K562 (cell line): ENCODE measurements at regions not wholly inside any gene's neighbourhood (a gene's known extent, or its start where the extent isn't known, plus 50 kb on each side); places are given as distances from the start of the nearest gene placed in this dataset.

Experiments
- ATAC-seq: fragments of 200-7000 bp; cut with Tn5 transposase; 3 replicates; pipeline ENCODE4 v1.9.1; 2020; ENCODE audit warnings: moderate library complexity
- BruUV-seq: library from RNA; stranded (reverse); fragments of 400-500 nt; replicated peaks from 2 replicates; lab custom pipeline; 2021; lab: Mats Ljungman, UMichigan
- CTCF ChIA-PET: fragments of 300-600 bp; formaldehyde crosslinking; extraction: SDS; loops from one replicate; lab custom pipeline; 2021; ENCODE audit warnings: low intra/inter-chr PET ratio; lab: Yijun Ruan, JAX
- POLR2A ChIA-PET: fragments of 300-600, 350-650 bp; sonication (Branson Sonifier 250); formaldehyde crosslinking; extraction: SDS; loops from one replicate; lab custom pipeline; 2021; ENCODE audit warnings: antibody characterized with exemption, inconsistent platforms; lab: Yijun Ruan, JAX
- DNase-seq, 4 experiments: peaks; one replicate each; pipeline versions ENCODE4 v3.0.0 to v3.0.0-alpha.2; 2011 to 2018; ENCODE audit warnings: low spot score in 3 of 4, mixed read lengths in 3 of 4; ENCODE audit errors: extremely low read depth in 1 of 4
- FAIRE-seq: peaks from 2 replicates; lab custom pipeline; 2011; peaks lifted over from hg19 to GRCh38; lab: Jason Lieb, UNC
- H2AFZ ChIP-seq: 2 replicates; pipeline ENCODE4 v1.6.0; 2011; ENCODE audit warnings: low read depth, low read length, control low read depth, inconsistent platforms
- H3K27ac ChIP-seq: fragments of 200-600 bp; 3 replicates; pipeline ENCODE4 v1.8.0; 2011; ENCODE audit warnings: low read depth, mild to moderate bottlenecking, control low read depth, inconsistent platforms, low read length, moderate library complexity, mixed read lengths; ENCODE audit errors: extremely low read depth
- H3K27me3 ChIP-seq, 2 experiments: fragments of 300-600 bp in 1 of 2; 2 replicates in 1 of 2; 3 replicates in 1 of 2; pipeline versions ENCODE4 v1.6.0 to v1.8.0; 2011; ENCODE audit warnings: inconsistent platforms in 2 of 2, low read length in 2 of 2, mild to moderate bottlenecking in 1 of 2, mixed read lengths in 1 of 2, moderate library complexity in 1 of 2; ENCODE audit not compliant: control insufficient read depth in 2 of 2, insufficient read depth in 2 of 2
- H3K36me3 ChIP-seq: fragments of 300-600 bp; 3 replicates; pipeline ENCODE4 v1.8.0; 2011; ENCODE audit warnings: mild to moderate bottlenecking, low read length, inconsistent platforms; ENCODE audit not compliant: control insufficient read depth, insufficient read depth
- H3K4me1 ChIP-seq, 2 experiments: fragments of 200-600 bp in 1 of 2; replicated peaks in 1 of 2; 2 replicates in 1 of 2; 3 replicates in 1 of 2; pipeline versions ENCODE4 v1.5.1 to v1.8.0; 2011; ENCODE audit warnings: inconsistent platforms in 2 of 2, low read length in 2 of 2, mild to moderate bottlenecking in 1 of 2, mixed read lengths in 1 of 2, moderate library complexity in 1 of 2; ENCODE audit not compliant: control insufficient read depth in 2 of 2, insufficient read depth in 2 of 2
- H3K4me2 ChIP-seq: 2 replicates; pipeline ENCODE4 v1.6.1; 2011; ENCODE audit warnings: low read length, control low read depth, inconsistent platforms, mixed read lengths; ENCODE audit not compliant: insufficient read depth
- H3K4me3 ChIP-seq: fragments of 200-600 bp; sonication (generic), shearing (Covaris generic); 2 replicates; pipeline ENCODE4 v1.5.1; 2016; ENCODE audit warnings: control low read depth, inconsistent platforms
- H3K79me2 ChIP-seq: fragments of 200-600 bp; 3 replicates; pipeline ENCODE4 v1.8.0; 2011; ENCODE audit warnings: low read length, inconsistent platforms; ENCODE audit not compliant: control insufficient read depth, insufficient read depth
- H3K9ac ChIP-seq, 2 experiments: 2 replicates each; pipeline versions ENCODE4 v1.6.0 to v1.6.1; 2011; ENCODE audit warnings: low read depth in 2 of 2, low read length in 2 of 2, control low read depth in 1 of 2, inconsistent platforms in 1 of 2, mild to moderate bottlenecking in 1 of 2, mixed read lengths in 1 of 2; ENCODE audit not compliant: insufficient read depth in 1 of 2
- H3K9me1 ChIP-seq: one replicate; pipeline ENCODE4 v1.6.0; 2011; ENCODE audit warnings: inconsistent platforms, mild to moderate bottlenecking, low read length, moderate library complexity; ENCODE audit not compliant: control insufficient read depth, insufficient read depth
- H3K9me3 ChIP-seq: replicated peaks from 2 replicates; pipeline ENCODE4 v1.5.1; 2011; ENCODE audit warnings: low read depth, low read length, inconsistent platforms; ENCODE audit not compliant: control insufficient read depth, insufficient read depth
- H4K20me1 ChIP-seq: replicated peaks from 2 replicates; pipeline ENCODE4 v1.6.1; 2011; ENCODE audit warnings: low read length, inconsistent platforms, mixed read lengths; ENCODE audit not compliant: control insufficient read depth, insufficient read depth
- COPS2 ChIP-seq: fragments of 450-650 bp; conservative IDR thresholded peaks from 2 replicates; pipeline ENCODE4 v1.6.1; 2016; ENCODE audit warnings: mild to moderate bottlenecking, moderate library complexity
- IFI16 ChIP-seq: fragments of 250-450 bp; sonication (Bioruptor Pico); IDR thresholded peaks from 2 replicates; pipeline ENCODE4 v2.1.2; 2022; ENCODE audit warnings: mild to moderate bottlenecking, inconsistent platforms
- IRF2 ChIP-seq: sonication (generic); formaldehyde crosslinking; IDR thresholded peaks from 2 replicates; pipeline ENCODE4 v1.8.1; 2022; ENCODE audit warnings: mild to moderate bottlenecking, missing genetic modification reagents
- KDM1A ChIP-seq, 2 experiments: fragments of 450-650 bp; IDR thresholded peaks; 2 replicates each; pipeline ENCODE4 v1.6.1; 2016; ENCODE audit warnings: mild to moderate bottlenecking in 2 of 2
- LCOR ChIP-seq: sonication (generic); formaldehyde crosslinking; IDR thresholded peaks from 2 replicates; pipeline ENCODE4 v1.8.0; 2022; ENCODE audit warnings: mild to moderate bottlenecking, missing genetic modification reagents
- MXD1 ChIP-seq: fragments of 250-450 bp; sonication (Bioruptor Pico); IDR thresholded peaks from 2 replicates; pipeline ENCODE4 v1.8.0; 2021; ENCODE audit warnings: borderline replicate concordance, mild to moderate bottlenecking, moderate library complexity; ENCODE audit not compliant: poor library complexity, severe bottlenecking
- POLR2A ChIP-seq: fragments of 450-650 bp; conservative IDR thresholded peaks from 2 replicates; pipeline ENCODE4 v1.6.1; 2016
- SAFB ChIP-seq: fragments of 200-400 bp; formaldehyde crosslinking; IDR thresholded peaks from 2 replicates; pipeline ENCODE4 v1.6.1; 2017; ENCODE audit warnings: low read depth, low read length, borderline replicate concordance
- SIRT6 ChIP-seq: IDR thresholded peaks from one replicate; pipeline ENCODE4 v1.6.1; 2012; ENCODE audit warnings: low read depth, mild to moderate bottlenecking, control low read depth, inconsistent platforms, low read length, moderate library complexity
- SREBF2 ChIP-seq: sonication (generic); formaldehyde crosslinking; IDR thresholded peaks from 2 replicates; pipeline ENCODE4 v1.4.0; 2020; ENCODE audit warnings: mild to moderate bottlenecking, missing genetic modification reagents
- ZNF668 ChIP-seq: fragments of 250-450 bp; sonication (Bioruptor Pico); IDR thresholded peaks from 2 replicates; pipeline ENCODE4 v1.8.0; 2022; ENCODE audit warnings: mild to moderate bottlenecking, inconsistent platforms
- WGBS: fragments of 100-300 bp; shearing (Covaris generic); methylation state at CpG from one replicate; pipeline ENCODE4 v1.1.6; 2016; ENCODE audit warnings: low coverage, mixed read lengths; ENCODE audit not compliant: insufficient coverage; ENCODE audit errors: missing lambda C conversion rate; 5-methylcytosine and 5-hydroxymethylcytosine counted together
- in situ Hi-C: fragments of 300-500 bp; cut with MboI; formaldehyde crosslinking; loops from 4 replicates; pipeline ENCODE4 v1.15.0; 2018; ENCODE audit warnings: inconsistent platforms, mixed read lengths
- intact Hi-C: fragments of 100-400 bp; cut with micrococcal nuclease; formaldehyde crosslinking; loops from 2 replicates; pipeline ENCODE4 v1.14.2; 2022
- TF ChIP-seq, protein P1 (sequence below): fragments of 450-650 bp; IDR thresholded peaks from 2 replicates; pipeline ENCODE4 v1.6.1; 2018; ENCODE audit not compliant: partially characterized antibody

DNA sequence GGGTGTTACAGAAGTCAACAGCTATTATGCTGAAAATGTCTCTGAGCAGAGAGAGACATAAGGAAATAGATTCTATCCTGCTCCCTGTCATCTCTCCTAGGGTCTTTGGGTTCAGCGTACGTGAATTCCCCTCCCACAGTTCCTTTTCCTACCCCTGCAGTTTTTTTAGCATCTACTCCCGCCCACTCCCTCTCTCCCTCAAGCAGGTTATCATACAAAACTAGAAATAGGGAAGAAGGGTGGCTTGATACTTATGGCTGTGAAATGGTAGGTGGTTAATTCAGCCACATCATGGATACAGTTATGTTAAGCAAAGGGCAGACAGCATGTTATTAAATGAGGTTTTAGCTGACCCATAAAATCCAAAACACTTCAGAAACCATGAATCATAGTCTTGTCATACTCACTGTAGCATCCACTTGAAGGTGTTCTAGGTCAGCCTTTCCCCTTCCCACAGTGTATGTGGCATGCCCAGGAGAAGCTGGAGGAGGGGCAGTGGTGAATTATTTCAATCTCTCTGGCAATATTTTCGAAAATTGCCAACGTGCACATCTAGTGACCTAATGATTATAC, 236.8 kb upstream of the SERP2 start:
- no peak for FAIRE-seq
- Histone ChIP-seq H3K9ac (no peak overlapping the region), H3K9me3 (no peaks in the 10 kb centered on the region), H3K9me1 (no peaks in the 10 kb centered on the region), H2AFZ (no peak overlapping the region), H3K36me3 (no peaks in the 10 kb centered on the region), H4K20me1 (no peaks in the 10 kb centered on the region), H3K27ac (no peak overlapping the region), H3K4me2 (no peak overlapping the region), H3K4me3 (no peak overlapping the region), H3K79me2 (no peaks in the 10 kb centered on the region), H3K27me3 (no peaks in the 10 kb centered on the region), H3K4me1 (peaks cover 4 to 5% of the 10 kb centered on the region in 2 experiments; a peak in 2 of 5 replicates)
- ChIA-PET POLR2A (no interaction called here), CTCF (no interaction called here)
- no peak for ATAC-seq
- DNase-seq: no peak
- TF ChIP-seq SIRT6: no peak
- WGBS: 0% methylated on average over 5 of the region's 5 CpGs
- intact Hi-C loops (no loop called here), in situ Hi-C loops (no loop called here)
- no TSS peak for BruUV-seq

DNA sequence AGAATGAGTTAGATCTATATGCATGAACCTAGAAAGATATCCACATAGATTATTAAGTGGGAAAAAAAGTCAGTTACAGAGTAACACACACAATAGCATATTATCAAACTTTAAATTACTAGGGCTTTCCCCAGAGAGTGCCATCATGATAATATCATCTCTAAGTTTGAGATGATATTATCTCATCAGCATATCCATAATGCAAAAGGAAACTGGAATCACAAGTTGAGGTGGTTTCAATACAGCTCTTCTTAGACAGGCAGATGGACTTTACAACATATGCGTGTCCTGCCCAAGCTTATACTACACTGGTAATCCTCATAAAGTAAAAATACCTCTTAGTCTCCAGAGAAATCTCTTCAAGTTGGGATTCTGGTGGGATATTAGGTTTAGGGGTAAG, 236.2 kb upstream of the SERP2 start:
- Histone ChIP-seq H3K27me3 (no peaks in the 10 kb centered on the region), H2AFZ (no peak overlapping the region), H3K27ac (no peak overlapping the region), H3K4me1 (peaks cover 5% of the 10 kb centered on the region in 2 experiments; a peak in 2 of 5 replicates), H3K4me2 (no peak overlapping the region), H3K9me3 (no peaks in the 10 kb centered on the region), H3K36me3 (no peaks in the 10 kb centered on the region), H3K9ac (no peak overlapping the region), H3K4me3 (no peak overlapping the region), H4K20me1 (no peaks in the 10 kb centered on the region), H3K79me2 (no peaks in the 10 kb centered on the region), H3K9me1 (no peaks in the 10 kb centered on the region)
- DNase-seq (no peak), ATAC-seq (no peak), FAIRE-seq (no peak)
- intact Hi-C loops: no loop called here
- WGBS: 0% methylated on average over 1 of the region's 1 CpG
- in situ Hi-C loops: no loop called here
- CTCF ChIA-PET: no interaction called here
- no TSS peak for BruUV-seq
- POLR2A ChIA-PET: no interaction called here
- TF ChIP-seq POLR2A (no peak), SAFB (no peak), LCOR (CRISPR knock-in tag) (no peak), IFI16 (no peak), IRF2 (CRISPR knock-in tag) (no peak), ZNF668 (CRISPR knock-in tag) (no peak), KDM1A (IDR thresholded peaks at IDR 0.05) (no peak), MXD1 (CRISPR knock-in tag) (no peak), SREBF2 (no peak), COPS2 (no peak)
- TF ChIP-seq, protein P1, sequence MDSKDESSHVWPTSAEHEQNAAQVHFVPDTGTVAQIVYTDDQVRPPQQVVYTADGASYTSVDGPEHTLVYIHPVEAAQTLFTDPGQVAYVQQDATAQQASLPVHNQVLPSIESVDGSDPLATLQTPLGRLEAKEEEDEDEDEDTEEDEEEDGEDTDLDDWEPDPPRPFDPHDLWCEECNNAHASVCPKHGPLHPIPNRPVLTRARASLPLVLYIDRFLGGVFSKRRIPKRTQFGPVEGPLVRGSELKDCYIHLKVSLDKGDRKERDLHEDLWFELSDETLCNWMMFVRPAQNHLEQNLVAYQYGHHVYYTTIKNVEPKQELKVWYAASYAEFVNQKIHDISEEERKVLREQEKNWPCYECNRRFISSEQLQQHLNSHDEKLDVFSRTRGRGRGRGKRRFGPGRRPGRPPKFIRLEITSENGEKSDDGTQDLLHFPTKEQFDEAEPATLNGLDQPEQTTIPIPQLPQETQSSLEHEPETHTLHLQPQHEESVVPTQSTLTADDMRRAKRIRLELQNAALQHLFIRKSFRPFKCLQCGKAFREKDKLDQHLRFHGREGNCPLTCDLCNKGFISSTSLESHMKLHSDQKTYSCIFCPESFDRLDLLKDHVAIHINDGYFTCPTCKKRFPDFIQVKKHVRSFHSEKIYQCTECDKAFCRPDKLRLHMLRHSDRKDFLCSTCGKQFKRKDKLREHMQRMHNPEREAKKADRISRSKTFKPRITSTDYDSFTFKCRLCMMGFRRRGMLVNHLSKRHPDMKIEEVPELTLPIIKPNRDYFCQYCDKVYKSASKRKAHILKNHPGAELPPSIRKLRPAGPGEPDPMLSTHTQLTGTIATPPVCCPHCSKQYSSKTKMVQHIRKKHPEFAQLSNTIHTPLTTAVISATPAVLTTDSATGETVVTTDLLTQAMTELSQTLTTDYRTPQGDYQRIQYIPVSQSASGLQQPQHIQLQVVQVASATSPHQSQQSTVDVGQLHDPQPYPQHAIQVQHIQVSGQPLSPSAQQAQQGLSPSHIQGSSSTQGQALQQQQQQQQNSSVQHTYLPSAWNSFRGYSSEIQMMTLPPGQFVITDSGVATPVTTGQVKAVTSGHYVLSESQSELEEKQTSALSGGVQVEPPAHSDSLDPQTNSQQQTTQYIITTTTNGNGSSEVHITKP: no peak
